HUES48 (cell line): ENCODE measurements at regions not wholly inside any gene's neighbourhood (a gene's known extent, or its start where the extent isn't known, plus 50 kb on each side); places are given as distances from the start of the nearest gene placed in this dataset.
"Not testable (repeated sequence)": the region's sequence is repeated elsewhere in the genome, so short reads cannot be mapped to it uniquely, and the experiment has no call there.

Experiments
- H3K27ac ChIP-seq: one replicate; pipeline ENCODE4 v1.7.0; 2013; ENCODE audit warnings: low read depth, low read length, inconsistent platforms
- H3K27me3 ChIP-seq: 2 replicates; pipeline ENCODE4 v1.6.1; 2013; ENCODE audit warnings: mild to moderate bottlenecking, low read length; ENCODE audit not compliant: control insufficient read depth, insufficient read depth
- H3K36me3 ChIP-seq: 2 replicates; pipeline ENCODE4 v1.6.1; 2013; ENCODE audit warnings: low read length; ENCODE audit not compliant: control insufficient read depth, insufficient read depth
- H3K4me1 ChIP-seq: 2 replicates; pipeline ENCODE4 v1.6.1; 2013; ENCODE audit warnings: mild to moderate bottlenecking, low read length; ENCODE audit not compliant: control insufficient read depth, insufficient read depth
- H3K4me3 ChIP-seq: 2 replicates; pipeline ENCODE4 v1.5.1; 2013; ENCODE audit warnings: mild to moderate bottlenecking, low read depth, low read length
- H3K9ac ChIP-seq: 2 replicates; pipeline ENCODE4 v1.6.1; 2013; ENCODE audit warnings: mild to moderate bottlenecking, low read depth, low read length, moderate library complexity
- H3K9me3 ChIP-seq: 2 replicates; pipeline ENCODE4 v1.6.1; 2013; ENCODE audit warnings: low read length; ENCODE audit not compliant: control insufficient read depth, insufficient read depth

DNA sequence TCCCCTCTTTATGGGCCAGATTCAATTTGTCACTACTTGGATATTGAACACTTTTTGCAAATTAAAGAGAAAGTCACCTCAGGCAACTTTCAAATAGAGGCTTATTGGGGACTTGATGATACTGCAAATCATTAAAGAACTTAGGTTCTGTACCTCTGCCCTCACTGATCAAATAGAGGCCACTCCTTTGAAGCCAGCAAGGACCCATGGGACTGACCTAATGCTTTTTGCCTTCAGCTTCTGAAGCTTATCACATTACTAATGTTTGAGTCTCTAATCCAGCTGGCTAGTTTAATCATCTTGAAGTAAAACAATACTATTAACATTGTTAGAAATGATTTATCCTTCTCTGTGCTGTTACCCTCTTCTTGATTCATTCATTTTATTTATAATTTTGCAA lies 93.0 kb upstream of the ZNF800 start:
- no peak overlapping the region for H3K4me3 ChIP-seq
- H3K9me3 ChIP-seq: no peaks in the 10 kb centered on the region
- H3K27me3 ChIP-seq: no peaks in the 10 kb centered on the region
- H3K9ac ChIP-seq: no peak overlapping the region
- H3K27ac ChIP-seq: no peak overlapping the region
- no peaks in the 10 kb centered on the region for H3K4me1 ChIP-seq
- no peaks in the 10 kb centered on the region for H3K36me3 ChIP-seq

DNA sequence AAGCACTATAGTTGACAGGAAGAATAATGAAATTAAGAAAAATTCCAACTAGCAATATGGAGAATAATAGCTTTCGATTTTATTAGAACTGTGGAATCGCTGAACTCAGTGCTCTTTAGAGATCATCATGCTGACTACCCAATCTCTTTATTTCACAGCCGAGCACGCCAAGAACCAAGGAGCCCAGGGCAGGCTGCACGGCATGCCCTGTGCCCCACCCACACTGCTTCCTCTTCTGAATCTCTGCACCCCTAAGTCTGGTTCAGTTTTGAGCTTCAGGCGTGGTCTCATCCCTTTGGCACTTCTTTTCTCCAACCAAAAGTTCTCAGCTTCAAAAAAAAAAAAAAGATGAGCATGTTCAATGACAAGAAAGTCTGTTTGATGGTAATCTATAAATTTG lies 92.4 kb upstream of the ZNF800 start:
- Histone ChIP-seq H3K27me3 (no peaks in the 10 kb centered on the region), H3K4me1 (no peaks in the 10 kb centered on the region), H3K9ac (no peak overlapping the region), H3K9me3 (no peaks in the 10 kb centered on the region), H3K36me3 (no peaks in the 10 kb centered on the region), H3K27ac (no peak overlapping the region), H3K4me3 (no peak overlapping the region)

- Histone ChIP-seq H3K4me3 (no peak overlapping the region), H3K27ac (no peak overlapping the region), H3K4me1 (peaks cover 13% of the 10 kb centered on the region), H3K9ac (no peak overlapping the region), H3K27me3 (no peaks in the 10 kb centered on the region; the same call in 1 of the 2 replicates), H3K9me3 (no peaks in the 10 kb centered on the region), H3K36me3 (no peaks in the 10 kb centered on the region)
These were observed 86.0 kb upstream of the ZNF800 start for GRCh38 chr7:127478461-127478860.

DNA sequence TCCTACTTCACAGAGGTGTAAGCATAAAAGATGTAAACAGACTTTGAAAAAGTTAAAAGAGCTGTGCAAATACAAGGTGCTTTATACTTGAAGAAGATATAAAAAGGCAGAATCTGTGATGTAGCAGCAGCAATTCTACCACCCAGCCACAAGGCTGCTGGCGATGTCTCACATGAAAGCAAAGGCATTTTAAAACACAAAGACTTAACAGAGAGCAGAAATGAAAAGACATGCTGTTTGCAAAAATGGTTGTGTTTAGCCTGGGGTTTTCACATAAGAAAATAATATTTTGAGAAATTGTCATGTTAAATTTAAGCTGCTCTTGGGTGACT lies 85.5 kb upstream of the ZNF800 start:
- no peaks in the 10 kb centered on the region for H3K36me3 ChIP-seq
- H3K9me3 ChIP-seq: no peaks in the 10 kb centered on the region
- no peaks in the 10 kb centered on the region; the same call in 1 of the 2 replicates for H3K27me3 ChIP-seq
- peak overlapping the region; percentile 40 for H3K27ac ChIP-seq
- H3K4me1 ChIP-seq: peaks cover 13% of the 10 kb centered on the region
- no peak overlapping the region for H3K4me3 ChIP-seq
- no peak overlapping the region for H3K9ac ChIP-seq

- Histone ChIP-seq H3K27ac (peak overlapping the region; percentile 40), H3K9me3 (no peaks in the 10 kb centered on the region), H3K27me3 (no peaks in the 10 kb centered on the region; the same call in 1 of the 2 replicates), H3K36me3 (no peaks in the 10 kb centered on the region), H3K9ac (no peak overlapping the region), H3K4me3 (no peak overlapping the region; the same call in 1 of the 2 replicates), H3K4me1 (peaks cover 13% of the 10 kb centered on the region)
These were observed 85.0 kb upstream of the ZNF800 start for GRCh38 chr7:127477295-127478023.

GRCh38 chr7:127476618-127477017 lies 84.1 kb upstream of the ZNF800 start:
- no peaks in the 10 kb centered on the region for H3K36me3 ChIP-seq
- H3K27ac ChIP-seq: no peak overlapping the region
- no peak overlapping the region for H3K4me3 ChIP-seq
- no peaks in the 10 kb centered on the region; the same call in 1 of the 2 replicates for H3K27me3 ChIP-seq
- no peaks in the 10 kb centered on the region for H3K9me3 ChIP-seq
- peaks cover 13% of the 10 kb centered on the region for H3K4me1 ChIP-seq
- no peak overlapping the region for H3K9ac ChIP-seq

- Histone ChIP-seq H3K9ac (no peak overlapping the region), H3K4me3 (no peak overlapping the region), H3K27me3 (no peaks in the 10 kb centered on the region; the same call in 1 of the 2 replicates), H3K4me1 (peaks cover 13% of the 10 kb centered on the region), H3K36me3 (no peaks in the 10 kb centered on the region), H3K9me3 (no peaks in the 10 kb centered on the region), H3K27ac (no peak overlapping the region)
These were observed 81.9 kb upstream of the ZNF800 start for GRCh38 chr7:127474457-127474856.

GRCh38 chr7:127473409-127473808 lies 80.9 kb upstream of the ZNF800 start:
- Histone ChIP-seq H3K9ac (no peak overlapping the region), H3K27me3 (no peaks in the 10 kb centered on the region; the same call in 1 of the 2 replicates), H3K4me3 (no peak overlapping the region), H3K27ac (no peak overlapping the region), H3K36me3 (no peaks in the 10 kb centered on the region), H3K4me1 (peaks cover 13% of the 10 kb centered on the region), H3K9me3 (no peaks in the 10 kb centered on the region)

GRCh38 chr7:127460077-127460476 lies 67.6 kb upstream of the ZNF800 start:
- H3K27ac ChIP-seq: no peak overlapping the region
- no peak overlapping the region for H3K4me3 ChIP-seq
- H3K9ac ChIP-seq: no peak overlapping the region
- no peaks in the 10 kb centered on the region for H3K36me3 ChIP-seq
- H3K9me3 ChIP-seq: no peaks in the 10 kb centered on the region
- H3K4me1 ChIP-seq: no peaks in the 10 kb centered on the region
- no peaks in the 10 kb centered on the region for H3K27me3 ChIP-seq

DNA sequence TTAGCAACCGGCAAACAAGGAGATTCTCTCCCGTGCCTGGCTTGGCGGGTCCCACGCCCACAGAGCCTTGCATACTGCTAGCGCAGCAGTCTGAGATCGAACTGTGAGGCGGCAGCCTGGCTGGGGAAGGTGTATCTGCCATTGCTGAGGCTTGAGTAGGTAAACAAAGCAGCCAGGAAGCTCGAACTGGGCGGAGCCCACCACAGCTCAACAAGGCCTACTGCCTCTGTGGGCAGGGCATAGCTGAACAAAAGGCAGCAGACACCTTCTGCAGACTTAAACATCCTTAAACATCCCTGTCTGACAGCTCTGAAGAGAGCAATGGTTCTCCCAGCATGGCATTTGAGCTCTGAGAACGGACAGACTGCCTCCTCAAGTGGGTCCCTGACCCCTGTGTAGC lies 58.8 kb upstream of the ZNF800 start:
- not testable (repeated sequence) for H3K27me3 ChIP-seq, H3K36me3 ChIP-seq, H3K9ac ChIP-seq, H3K27ac ChIP-seq, H3K9me3 ChIP-seq, H3K4me1 ChIP-seq, H3K4me3 ChIP-seq

- Histone ChIP-seq H3K36me3 (no peaks in the 10 kb centered on the region), H3K4me3 (no peak overlapping the region), H3K9me3 (no peaks in the 10 kb centered on the region; the same call in 1 of the 2 replicates), H3K27ac (no peak overlapping the region), H3K27me3 (no peaks in the 10 kb centered on the region), H3K9ac (no peak overlapping the region), H3K4me1 (no peaks in the 10 kb centered on the region)
These were observed 56.1 kb upstream of the ZNF800 start for GRCh38 chr7:127448566-127448965.
